HuH-7 (cell line): ENCODE measurements at regions not wholly inside any gene's neighbourhood (a gene's known extent, or its start where the extent isn't known, plus 50 kb on each side); places are given as distances from the start of the nearest gene placed in this dataset.

Experiments
- DNase-seq: peaks from one replicate; pipeline ENCODE4 v3.0.0; 2011; ENCODE audit warnings: low spot score

- no peak for DNase-seq
These were observed 259.5 kb downstream of the BRD1 start for GRCh38 chr22:49567899-49568750.

GRCh38 chr22:49566693-49567092 is 261.0 kb downstream of the BRD1 start:
- DNase-seq = no peak

GRCh38 chr22:49566141-49566541 is 261.5 kb downstream of the BRD1 start:
- DNase-seq = no peak

- no peak for DNase-seq
These were observed 262.2 kb downstream of the BRD1 start for GRCh38 chr22:49565516-49565855.

- DNase-seq = no peak
These were observed 262.8 kb downstream of the BRD1 start for GRCh38 chr22:49564666-49565515.

- DNase-seq = no peak
These were observed 263.6 kb downstream of the BRD1 start for GRCh38 chr22:49564054-49564453.

- no peak for DNase-seq
These were observed 264.9 kb downstream of the BRD1 start for GRCh38 chr22:49562685-49563249.

- DNase-seq = no peak
These were observed 265.7 kb downstream of the BRD1 start for GRCh38 chr22:49561976-49562375.

- no peak for DNase-seq
These were observed 266.3 kb downstream of the BRD1 start for GRCh38 chr22:49561338-49561737.

GRCh38 chr22:49555526-49555925 is 272.1 kb downstream of the BRD1 start:
- no peak for DNase-seq

- DNase-seq = no peak
These were observed 272.9 kb downstream of the BRD1 start for GRCh38 chr22:49554741-49555140.

- DNase-seq = no peak
These were observed 273.4 kb downstream of the BRD1 start for GRCh38 chr22:49554296-49554625.

GRCh38 chr22:49553518-49554295 is 274.0 kb downstream of the BRD1 start:
- no peak for DNase-seq

- DNase-seq = no peak
These were observed 274.6 kb downstream of the BRD1 start for GRCh38 chr22:49553076-49553475.

- no peak for DNase-seq
These were observed 275.6 kb downstream of the BRD1 start for GRCh38 chr22:49551897-49552614.

GRCh38 chr22:49551446-49551845 is 276.2 kb downstream of the BRD1 start:
- DNase-seq = no peak

- peak; percentile 52 for DNase-seq
These were observed 276.8 kb downstream of the BRD1 start for GRCh38 chr22:49550766-49551362.

- no peak for DNase-seq
These were observed 277.6 kb downstream of the BRD1 start for GRCh38 chr22:49550141-49550430.

- no peak for DNase-seq
These were observed 278.2 kb downstream of the BRD1 start for GRCh38 chr22:49549256-49550140.
